ENCODE measurements at regions not wholly inside any gene's neighbourhood (a gene's known extent, or its start where the extent isn't known, plus 50 kb on each side); places are given as distances from the start of the nearest gene placed in this dataset.

GRCh38 chr11:134758342-134758931, 346.4 kb upstream of the B3GAT1 start:
- no peak for DNase-seq

- DNase-seq = no peak
Observed at GRCh38 chr11:134757633-134758032, 345.6 kb upstream of the B3GAT1 start.

GRCh38 chr11:134756811-134757540, 344.9 kb upstream of the B3GAT1 start:
- no peak for DNase-seq

DNA sequence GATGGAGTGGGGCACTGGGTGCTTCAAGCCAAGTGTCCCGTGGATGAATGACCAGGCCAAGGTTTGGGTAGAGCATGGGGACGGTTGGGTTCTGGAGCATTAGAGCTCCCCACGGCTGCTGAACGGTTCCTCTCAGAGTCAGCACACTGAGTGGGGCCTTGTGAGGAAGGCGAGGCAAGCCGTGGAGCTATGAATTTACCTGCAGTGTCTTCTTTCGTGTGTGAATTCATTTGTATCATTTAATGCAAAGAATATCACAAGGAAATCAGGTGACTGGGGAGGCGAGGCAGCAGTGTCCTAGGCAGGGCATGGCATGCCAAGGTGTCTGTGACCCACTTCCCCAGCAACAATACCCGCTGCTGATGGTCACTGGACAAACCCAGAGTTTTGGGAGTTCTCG, 343.5 kb upstream of the B3GAT1 start:
- no peak for DNase-seq

GRCh38 chr11:134754521-134755198, 342.6 kb upstream of the B3GAT1 start:
- DNase-seq = no peak

DNA sequence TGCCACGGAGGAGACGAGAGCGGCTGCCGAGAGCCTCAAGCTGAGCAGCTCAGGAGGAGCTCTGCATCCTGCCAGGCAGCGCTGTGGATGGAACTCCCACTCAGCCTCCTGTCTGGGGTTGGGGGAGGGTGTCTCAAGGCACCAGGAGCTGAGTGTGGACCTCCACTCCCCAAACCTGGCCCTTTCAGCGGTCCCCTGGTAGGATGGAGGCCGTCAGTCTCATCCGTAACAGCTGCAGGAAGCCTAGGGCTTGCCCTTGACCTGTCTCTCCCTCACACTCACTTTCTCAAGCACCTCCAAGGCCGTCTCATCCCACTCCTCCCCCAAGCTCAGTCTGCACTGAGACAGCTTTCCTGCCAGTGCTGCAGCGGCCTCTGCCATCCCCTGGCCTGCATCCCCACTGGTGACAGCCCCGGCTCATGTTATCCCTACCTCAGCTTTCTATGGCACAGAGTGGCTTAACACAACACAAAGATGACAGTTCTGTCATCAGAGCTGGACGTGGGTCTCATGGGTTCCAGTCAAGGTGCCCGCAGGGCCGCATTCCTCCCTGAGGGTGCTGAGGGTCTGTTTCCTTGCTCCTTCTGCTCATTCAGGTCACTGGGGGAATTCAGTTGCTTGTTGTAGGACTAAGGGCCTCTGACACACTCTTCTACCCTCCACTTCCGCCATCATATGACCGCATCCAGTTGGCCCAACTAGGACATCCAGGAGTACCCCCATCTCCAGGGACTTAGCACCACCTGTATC, 341.9 kb upstream of the B3GAT1 start:
- DNase-seq = no peak

DNA sequence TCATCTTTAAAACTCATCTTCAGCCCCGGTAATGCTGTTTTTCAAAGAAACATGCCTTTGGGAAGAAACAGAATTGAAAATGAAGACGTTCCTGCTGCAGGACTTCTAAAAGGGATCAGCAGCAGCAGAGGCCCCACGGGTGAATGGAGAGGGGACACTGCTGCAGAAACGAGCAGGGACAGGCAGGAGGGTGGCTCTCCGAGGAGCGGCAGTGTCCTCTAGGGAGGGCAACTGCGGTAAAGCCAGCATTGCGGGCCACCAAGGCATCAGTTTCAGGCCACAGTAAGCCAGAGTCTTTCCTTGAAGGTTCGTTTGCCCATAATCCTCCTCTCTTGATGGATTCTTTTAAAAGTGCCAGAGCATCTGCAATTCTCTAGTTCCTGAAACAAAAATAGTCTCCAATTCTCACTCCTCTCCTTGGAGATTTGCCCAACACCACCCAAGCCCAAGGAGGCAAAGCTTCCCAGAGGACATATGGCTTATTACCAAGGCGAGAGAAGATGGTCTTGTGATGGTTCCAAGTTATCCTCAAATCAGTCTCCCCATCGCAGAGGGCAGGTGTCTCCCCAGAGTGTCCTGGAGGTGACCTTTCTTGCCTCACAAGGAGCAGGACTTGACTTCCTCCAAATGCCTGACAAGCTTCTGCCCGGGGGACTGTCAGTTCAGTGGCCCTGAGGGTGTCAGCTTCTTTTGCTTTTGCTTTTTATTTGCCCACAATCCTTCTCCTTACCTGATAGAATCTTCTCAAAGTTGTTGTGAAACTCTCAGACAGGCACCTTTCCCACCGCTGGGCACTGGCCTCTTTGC, 341.1 kb upstream of the B3GAT1 start:
- DNase-seq = no peak

DNA sequence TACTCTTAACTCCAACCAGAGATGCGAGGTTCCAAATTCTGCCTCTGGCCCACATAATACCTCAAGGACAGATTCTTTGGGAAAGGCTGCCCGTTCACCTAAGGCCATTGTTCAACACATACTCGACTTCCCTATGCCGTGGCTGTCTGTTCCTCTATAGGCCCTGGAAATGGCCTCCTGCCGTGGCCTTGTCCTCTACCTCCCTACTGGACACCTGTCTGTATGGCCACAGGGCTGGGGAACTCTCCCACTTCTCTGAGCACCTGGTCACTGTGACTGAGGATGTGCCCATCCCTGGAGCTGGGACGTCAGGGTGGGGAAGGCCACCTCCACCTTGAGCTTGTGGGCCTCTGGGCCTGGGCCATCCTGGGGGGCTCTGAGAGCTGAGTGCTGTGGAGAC, 340.5 kb upstream of the B3GAT1 start:
- no peak for DNase-seq

- DNase-seq = no peak
Observed at GRCh38 chr11:134751766-134752165, 339.7 kb upstream of the B3GAT1 start.

DNA sequence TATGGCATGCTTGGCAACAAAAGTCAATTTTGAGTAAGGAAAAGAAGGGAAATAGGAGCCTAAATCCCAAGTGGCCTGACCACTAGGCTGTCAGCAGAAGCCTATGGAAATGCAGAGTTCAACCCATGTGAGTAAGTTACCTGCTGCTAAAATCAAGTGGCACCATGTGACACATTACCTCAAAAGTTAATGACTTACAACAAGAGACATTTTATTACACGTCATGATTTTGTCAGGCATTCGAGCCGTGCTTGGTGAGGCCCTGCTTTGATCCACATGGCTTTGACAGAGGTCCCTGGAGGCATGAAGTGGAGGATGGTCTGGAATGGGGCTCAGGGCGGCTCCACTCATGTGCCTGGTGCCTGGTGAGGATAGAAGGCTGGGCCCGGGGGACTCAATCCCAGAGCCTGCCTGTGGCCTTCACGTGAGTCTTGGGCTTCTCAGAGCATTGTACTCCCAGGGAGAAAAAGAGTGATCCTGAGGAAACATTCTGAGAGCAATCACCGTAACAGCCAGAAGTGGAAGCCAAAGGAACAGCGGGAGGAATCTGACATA, 339.1 kb upstream of the B3GAT1 start:
- no peak for DNase-seq

DNA sequence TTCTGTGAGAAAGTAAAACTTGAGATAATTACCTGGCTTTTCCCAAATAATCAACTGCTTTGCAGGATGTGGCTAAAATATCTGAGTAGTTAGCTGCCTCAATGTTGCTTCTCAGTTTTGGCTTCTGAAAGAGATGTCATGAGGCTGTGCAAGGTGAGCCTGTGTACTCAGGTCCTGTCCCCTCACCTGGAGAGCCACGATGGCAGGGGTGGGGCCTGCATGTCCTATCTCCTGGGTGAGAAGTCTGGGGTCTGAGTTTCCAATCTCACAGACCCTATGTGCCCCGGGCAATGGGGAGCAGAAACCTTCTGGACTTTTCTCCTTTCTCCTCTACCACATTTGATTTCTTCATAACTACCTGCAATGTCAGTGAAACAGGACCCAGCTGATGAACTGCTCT, 338.6 kb upstream of the B3GAT1 start:
- no peak for DNase-seq

DNA sequence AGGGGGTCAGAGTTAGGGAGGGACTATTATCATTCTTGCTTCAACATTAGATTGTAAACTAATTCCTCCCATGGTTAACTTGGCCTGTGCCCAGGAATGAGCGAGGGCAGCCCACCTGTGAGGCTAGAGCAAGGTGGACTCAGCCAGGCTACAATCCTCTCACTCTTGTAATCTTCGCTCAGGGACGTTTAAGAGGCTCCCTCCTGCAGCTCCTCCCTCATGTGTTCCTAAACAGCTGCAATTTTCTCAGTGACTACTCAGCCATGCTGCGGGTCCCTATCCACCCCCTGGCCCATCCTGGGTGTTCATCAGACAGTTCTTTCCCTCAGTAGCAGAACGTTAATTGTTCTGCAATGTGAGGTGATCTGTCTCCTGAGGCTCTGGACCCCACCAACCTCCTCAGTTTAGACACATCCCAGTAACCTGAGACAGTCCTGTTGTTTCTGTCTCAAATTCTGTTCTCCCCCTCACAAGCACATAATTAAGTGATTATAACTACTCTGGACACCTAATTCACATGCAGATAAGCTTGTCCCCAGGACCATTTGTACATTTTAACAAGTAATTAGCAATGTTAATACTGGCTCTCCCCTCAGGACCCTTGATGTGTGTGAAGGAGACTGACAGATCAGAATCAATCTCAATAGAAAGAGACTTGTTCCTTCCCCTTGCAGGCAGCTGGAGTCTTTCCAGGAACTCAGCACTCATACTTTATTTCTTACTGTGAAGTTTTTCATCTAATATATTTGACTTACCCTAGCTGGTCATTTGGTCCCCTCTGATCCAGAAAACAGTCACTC, 337.2 kb upstream of the B3GAT1 start:
- no peak for DNase-seq

DNA sequence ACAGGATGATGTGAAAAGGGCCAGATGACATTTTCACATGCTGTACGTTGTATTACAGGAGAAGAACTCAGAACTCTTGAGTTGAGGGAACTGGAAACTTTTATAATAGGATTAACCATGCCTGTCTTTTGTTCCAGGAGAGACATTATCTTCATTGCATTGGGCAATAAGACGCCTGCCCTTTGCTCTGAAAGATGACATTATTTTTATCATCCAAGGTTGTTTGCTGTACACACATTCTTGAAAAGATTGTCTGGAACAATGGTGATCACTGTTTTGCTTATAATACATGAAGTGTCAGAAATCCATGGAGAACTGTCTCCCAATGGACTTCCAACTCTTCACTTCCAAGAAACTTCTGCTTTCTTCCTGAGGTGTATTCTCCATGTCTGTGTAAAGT, 334.6 kb upstream of the B3GAT1 start:
- no peak for DNase-seq

- DNase-seq = no peak
Observed at GRCh38 chr11:134745456-134745855, 333.4 kb upstream of the B3GAT1 start.

DNA sequence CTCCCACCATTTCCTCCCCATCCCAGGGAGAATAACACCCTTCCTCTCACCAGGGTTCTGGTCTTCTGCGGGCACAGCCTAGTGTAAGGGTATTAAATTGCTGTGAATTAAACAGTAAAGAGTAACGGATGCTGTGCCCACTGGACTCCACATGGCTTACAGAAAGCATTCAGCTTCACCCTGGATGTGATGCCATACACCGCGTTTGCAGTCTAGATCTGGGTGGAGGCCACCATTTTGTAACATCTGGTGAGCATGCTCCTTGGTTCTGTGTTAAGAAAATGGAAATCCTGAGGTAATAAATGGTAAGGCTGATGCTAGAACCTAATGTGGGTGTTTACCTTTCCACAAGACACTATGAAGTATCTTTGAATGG, 331.8 kb upstream of the B3GAT1 start:
- no peak for DNase-seq

DNA sequence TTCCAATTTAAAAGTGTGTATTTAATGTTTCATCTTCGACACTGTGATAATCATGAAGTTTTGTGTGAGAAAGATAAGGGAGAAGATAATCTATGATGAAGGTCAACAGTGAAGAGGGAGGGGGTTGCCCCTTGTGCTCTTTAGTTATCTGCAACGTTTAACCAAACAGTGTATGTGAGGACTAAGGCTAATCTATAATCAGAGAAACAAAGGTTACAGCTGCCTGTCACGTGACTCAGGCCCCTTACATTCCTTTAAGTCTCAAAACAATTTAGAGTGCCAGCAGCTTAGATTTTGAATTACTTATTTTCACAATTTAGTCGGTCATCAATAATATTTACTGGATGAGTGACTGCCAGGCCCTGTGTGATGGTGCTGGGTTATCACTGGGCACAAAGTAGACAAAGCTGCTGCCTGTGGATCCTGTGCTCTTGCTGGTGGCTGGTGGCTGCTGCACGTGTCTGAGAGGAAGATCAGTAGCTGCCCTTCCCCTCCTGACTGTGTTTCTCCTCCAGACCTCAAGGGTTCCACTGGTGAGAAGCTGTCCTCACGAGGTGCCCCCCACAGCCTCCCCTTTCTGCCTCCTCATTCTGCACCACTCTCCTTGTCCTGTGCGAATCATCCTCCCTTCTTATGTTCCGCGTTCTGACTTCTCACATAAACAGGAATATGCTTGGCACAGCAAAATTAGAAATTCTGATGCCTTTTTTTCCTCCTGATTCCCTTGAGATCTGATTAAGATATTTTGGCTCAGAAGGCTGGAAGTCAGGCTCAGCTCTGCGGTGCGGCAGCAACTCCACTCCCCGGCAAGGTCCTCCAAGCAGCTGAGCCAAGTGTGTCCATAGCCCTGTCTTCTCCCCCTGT, 331.1 kb upstream of the B3GAT1 start:
- DNase-seq = no peak

- DNase-seq = no peak
Observed at GRCh38 chr11:134742224-134742612, 330.2 kb upstream of the B3GAT1 start.

GRCh38 chr11:134741453-134742223, 329.6 kb upstream of the B3GAT1 start:
- DNase-seq = no peak

- DNase-seq = no peak
Observed at GRCh38 chr11:134740590-134741261, 328.7 kb upstream of the B3GAT1 start.
